SK-N-SH (cell line): ENCODE measurements at regions not wholly inside any gene's neighbourhood (a gene's known extent, or its start where the extent isn't known, plus 50 kb on each side); places are given as distances from the start of the nearest gene placed in this dataset.

Experiments used
- CHD2 ChIP-seq: fragments of 150-350 bp; IDR thresholded peaks from 2 replicates; pipeline ENCODE4 v1.6.1; 2018; ENCODE audit warnings: low read length; ENCODE audit not compliant: partially characterized antibody
- CTCF ChIP-seq: fragments of 200-600 bp; sonication (generic); IDR thresholded peaks from 2 replicates; pipeline ENCODE4 v1.6.1; 2017; ENCODE audit warnings: antibody characterized with exemption, mild to moderate bottlenecking, moderate library complexity
- ELF1 ChIP-seq: IDR thresholded peaks from 2 replicates; pipeline ENCODE4 v1.4.0; 2012
- EP300 ChIP-seq, 2 experiments: IDR thresholded peaks; 2 replicates each; pipeline versions ENCODE4 v1.4.0 to v1.6.1; 2012; ENCODE audit warnings: borderline replicate concordance in 1 of 2, low read depth in 1 of 2, low read length in 1 of 2
- FOXM1 ChIP-seq: IDR thresholded peaks from 2 replicates; pipeline ENCODE4 v1.4.0; 2012; ENCODE audit warnings: low read depth, mild to moderate bottlenecking
- IRF3 ChIP-seq: fragments of 150-350 bp; IDR thresholded peaks from 2 replicates; pipeline ENCODE4 v1.6.1; 2016; ENCODE audit warnings: mild to moderate bottlenecking, low read depth, low read length
- MAX ChIP-seq: IDR thresholded peaks from 2 replicates; pipeline ENCODE4 v1.4.0; 2012; ENCODE audit warnings: low read depth
- POLR2AphosphoS5 ChIP-seq: IDR thresholded peaks from 2 replicates; pipeline ENCODE4 v1.6.1; 2012; ENCODE audit warnings: low read depth, low read length
- RXRA ChIP-seq: IDR thresholded peaks from 2 replicates; pipeline ENCODE4 v1.4.0; 2012; ENCODE audit warnings: low read depth, mild to moderate bottlenecking, borderline replicate concordance
- USF1 ChIP-seq: IDR thresholded peaks from 2 replicates; pipeline ENCODE4 v1.4.0; 2012; ENCODE audit warnings: low read depth, borderline replicate concordance

- TF ChIP-seq CTCF (no peak), EP300 (IDR thresholded peaks at IDR 0.05; ENCODE audit: borderline replicate concordance in 1 of 2, low read depth in 1 of 2, low read length in 1 of 2) (no peak), CHD2 (no peak), POLR2AphosphoS5 (no peak), MAX (no peak), USF1 (no peak), IRF3 (no peak), RXRA (no peak), FOXM1 (no peak), ELF1 (no peak)
Measured at GRCh38 chr5:125393221-125393815, 646.9 kb upstream of the ZNF608 start.
